Islet precursor cell (in vitro differentiated cells): ENCODE measurements at regions not wholly inside any gene's neighbourhood (a gene's known extent, or its start where the extent isn't known, plus 50 kb on each side); places are given as distances from the start of the nearest gene placed in this dataset.
"Not testable (repeated sequence)": the region's sequence is repeated elsewhere in the genome, so short reads cannot be mapped to it uniquely, and the experiment has no call there.

Source experiments
- DNase-seq: peaks from one replicate; pipeline ENCODE4 v3.0.0-alpha.2; 2018

GRCh38 chr15:98529205-98530145 is 118.9 kb upstream of the IGF1R start:
- no peak for DNase-seq

- no peak for DNase-seq
Observed at GRCh38 chr15:98530570-98530969, 117.8 kb upstream of the IGF1R start.

- no peak for DNase-seq
Observed at GRCh38 chr15:98532063-98532462, 116.3 kb upstream of the IGF1R start.

GRCh38 chr15:98536976-98537375 is 111.4 kb upstream of the IGF1R start:
- DNase-seq, result no peak

- DNase-seq, result no peak
Observed at GRCh38 chr15:98537516-98538060, 110.8 kb upstream of the IGF1R start.

- no peak for DNase-seq
Observed at GRCh38 chr15:98541519-98541918, 106.8 kb upstream of the IGF1R start.

- no peak for DNase-seq
Observed at GRCh38 chr15:98543237-98543636, 105.1 kb upstream of the IGF1R start.

GRCh38 chr15:98546329-98546728 is 102.0 kb upstream of the IGF1R start:
- no peak for DNase-seq

GRCh38 chr15:98547275-98547674 is 101.1 kb upstream of the IGF1R start:
- DNase-seq, result no peak

- peak; percentile 67 for DNase-seq
Observed at GRCh38 chr15:98547741-98548138, 100.6 kb upstream of the IGF1R start.

- peak; percentile 82 for DNase-seq
Observed at GRCh38 chr15:98548139-98548971, 100.0 kb upstream of the IGF1R start.

GRCh38 chr15:98549003-98549402 is 99.3 kb upstream of the IGF1R start:
- no peak for DNase-seq

- no peak for DNase-seq
Observed at GRCh38 chr15:98549741-98550140, 98.6 kb upstream of the IGF1R start.

- DNase-seq, result not testable (repeated sequence)
Observed at GRCh38 chr15:98550363-98550762, 98.0 kb upstream of the IGF1R start.

GRCh38 chr15:98551936-98552562 is 96.3 kb upstream of the IGF1R start:
- no peak for DNase-seq

GRCh38 chr15:98554272-98555172 is 93.8 kb upstream of the IGF1R start:
- DNase-seq, result no peak

GRCh38 chr15:98555173-98555515 is 93.2 kb upstream of the IGF1R start:
- DNase-seq, result no peak

GRCh38 chr15:98556321-98556720 is 92.0 kb upstream of the IGF1R start:
- no peak for DNase-seq

GRCh38 chr15:98560338-98560737 is 88.0 kb upstream of the IGF1R start:
- peak; percentile 64 for DNase-seq

GRCh38 chr15:98561169-98561941 is 87.0 kb upstream of the IGF1R start:
- DNase-seq, result no peak

- peak; percentile 87 for DNase-seq
Observed at GRCh38 chr15:98562331-98562937, 85.9 kb upstream of the IGF1R start.
